ENCODE measurements at regions not wholly inside any gene's neighbourhood (a gene's known extent, or its start where the extent isn't known, plus 50 kb on each side); places are given as distances from the start of the nearest gene placed in this dataset.
"Not testable (repeated sequence)": the region's sequence is repeated elsewhere in the genome, so short reads cannot be mapped to it uniquely, and the experiment has no call there.

DNA sequence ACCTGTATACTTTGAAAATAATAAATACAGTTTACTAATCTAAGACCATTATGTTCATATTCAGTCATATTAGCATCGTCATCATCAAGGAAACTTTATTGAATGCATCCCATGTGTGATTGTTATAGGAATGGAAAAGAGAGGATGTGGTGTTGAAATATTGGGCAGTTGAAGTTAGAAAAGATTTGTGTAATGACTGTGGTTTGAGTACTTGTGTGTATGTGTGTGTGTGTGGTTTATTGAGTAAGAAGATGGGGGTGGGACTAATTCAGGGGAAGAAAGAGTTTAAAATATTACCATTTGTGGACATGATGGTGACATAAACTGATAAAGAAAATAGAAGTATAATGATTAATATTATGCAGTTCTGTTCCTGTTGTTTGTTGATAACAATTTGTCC is 238.7 kb upstream of the SEL1L start:
- intact Hi-C loops (cut with DNase I), result no loop called here
- no peak overlapping the region for H3K27ac ChIP-seq
- no peak for DNase-seq

GRCh38 chr14:81776531-81776930 is 242.9 kb upstream of the SEL1L start:
- no peak overlapping the region for H3K4me3 ChIP-seq
- WGBS (ENCODE audit: insufficient coverage, low coverage, low lambda C conversion rate, missing lambda C conversion rate), result 65% methylated on average over 2 of the region's 2 CpGs
- DNase-seq (no peak), ATAC-seq (no peak)
- TF ChIP-seq CTCF (IDR thresholded peaks at IDR 0.05) (no peak), POLR2A (IDR thresholded peaks at IDR 0.05) (no peak)
- intact Hi-C loops (cut with DNase I), result no loop called here
- H3K4me1 ChIP-seq, result no peaks in the 10 kb centered on the region
- no peaks in the 10 kb centered on the region for H3K9me3 ChIP-seq
- H3K27me3 ChIP-seq, result no peaks in the 10 kb centered on the region
- no peak overlapping the region for H3K27ac ChIP-seq
- no peaks in the 10 kb centered on the region for H3K36me3 ChIP-seq

More for the DNA sequence above, 238.7 kb upstream of the SEL1L start:
- Histone ChIP-seq H3K4me3 (no peak overlapping the region), H3K9me3 (no peaks in the 10 kb centered on the region), H3K36me3 (no peaks in the 10 kb centered on the region), H3K4me1 (no peaks in the 10 kb centered on the region), H3K27me3 (no peaks in the 10 kb centered on the region)
- WGBS (ENCODE audit: insufficient coverage, low coverage, low lambda C conversion rate, missing lambda C conversion rate), result 46% methylated on average over 1 of the region's 1 CpG
- TF ChIP-seq POLR2A (IDR thresholded peaks at IDR 0.05), result no peak
- TF ChIP-seq CTCF (IDR thresholded peaks at IDR 0.05), result no peak
- ATAC-seq, result peak in 1 of 4 donors; percentile 28

DNA sequence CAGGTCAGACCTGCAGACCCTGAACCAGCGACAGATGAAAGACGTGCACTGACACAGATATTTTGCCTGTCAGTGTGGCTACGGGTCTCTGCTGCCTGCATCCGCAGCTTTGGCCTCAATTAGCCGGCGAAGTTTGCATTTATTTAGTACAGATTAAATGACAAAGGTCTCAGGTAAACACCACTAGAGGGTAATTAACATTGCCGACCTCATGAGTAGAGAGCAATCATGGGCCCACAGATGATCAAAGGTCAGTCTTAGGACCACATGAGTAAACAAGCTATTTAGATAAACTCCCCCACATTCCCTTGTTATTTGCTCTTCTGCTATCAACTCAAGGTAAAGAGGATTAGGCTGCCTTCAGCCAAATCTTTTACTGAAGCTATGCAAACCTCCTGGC is 248.1 kb upstream of the SEL1L start:
- H3K36me3 ChIP-seq; H3K9me3 ChIP-seq; H3K4me3 ChIP-seq; intact Hi-C loops (cut with DNase I); H3K27me3 ChIP-seq; ATAC-seq; DNase-seq; H3K27ac ChIP-seq; H3K4me1 ChIP-seq: not testable (repeated sequence)
- WGBS (ENCODE audit: insufficient coverage, low coverage, low lambda C conversion rate, missing lambda C conversion rate), result 56% methylated on average over 7 of the region's 7 CpGs

- Histone ChIP-seq H3K36me3 (no peaks in the 10 kb centered on the region), H3K27me3 (no peaks in the 10 kb centered on the region), H3K27ac (no peak overlapping the region), H3K9me3 (no peaks in the 10 kb centered on the region), H3K4me1 (no peaks in the 10 kb centered on the region), H3K4me3 (no peak overlapping the region)
- TF ChIP-seq POLR2A (IDR thresholded peaks at IDR 0.05) (no peak), CTCF (IDR thresholded peaks at IDR 0.05) (no peak)
- 58% methylated on average over 5 of the region's 5 CpGs for WGBS (ENCODE audit: insufficient coverage, low coverage, low lambda C conversion rate, missing lambda C conversion rate)
- intact Hi-C loops (cut with DNase I), result no loop called here
- DNase-seq, result no peak
- ATAC-seq, result no peak
These were observed 250.4 kb upstream of the SEL1L start for GRCh38 chr14:81784084-81784483.

GRCh38 chr14:81797315-81797714 is 263.7 kb upstream of the SEL1L start:
- no peak overlapping the region for H3K27ac ChIP-seq
- WGBS (ENCODE audit: insufficient coverage, low coverage, low lambda C conversion rate, missing lambda C conversion rate), result 56% methylated on average over 2 of the region's 2 CpGs
- ATAC-seq, result no peak

More at GRCh38 chr14:81797315-81797714, 263.7 kb upstream of the SEL1L start:
- intact Hi-C loops (cut with DNase I), result no loop called here
- no peak for DNase-seq
- no peaks in the 10 kb centered on the region for H3K9me3 ChIP-seq
- no peak overlapping the region for H3K4me3 ChIP-seq
- H3K36me3 ChIP-seq, result no peaks in the 10 kb centered on the region
- no peak for TF ChIP-seq CTCF (IDR thresholded peaks at IDR 0.05)
- no peak for TF ChIP-seq POLR2A (IDR thresholded peaks at IDR 0.05)
- no peaks in the 10 kb centered on the region for H3K27me3 ChIP-seq
- no peaks in the 10 kb centered on the region for H3K4me1 ChIP-seq
